ENCODE measurements at regions not wholly inside any gene's neighbourhood (a gene's known extent, or its start where the extent isn't known, plus 50 kb on each side); places are given as distances from the start of the nearest gene placed in this dataset.

DNA sequence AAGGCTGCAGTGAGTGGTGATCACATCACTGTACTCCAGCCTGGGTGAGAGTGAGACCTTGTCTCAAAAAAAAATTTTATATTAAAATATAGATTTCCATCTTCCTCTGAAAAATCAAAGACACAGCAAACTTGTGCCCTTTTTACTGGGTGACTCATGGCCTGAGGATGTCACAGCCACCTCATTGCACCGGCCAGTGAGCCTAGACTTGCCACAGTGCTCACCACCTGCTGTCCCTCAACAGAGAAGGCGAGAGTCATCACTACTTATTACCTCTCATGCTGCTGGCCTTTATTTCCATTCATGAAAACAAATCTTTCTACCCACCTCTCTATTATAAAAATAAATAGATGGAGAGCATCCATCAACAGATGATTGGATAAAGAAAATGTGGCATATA, 295.8 kb downstream of the PREX1 start:
- no peak for TF ChIP-seq ZC3H10 (CRISPR knock-in tag; IDR thresholded peaks at IDR 0.05)
- no peak for TF ChIP-seq ZFP30 (CRISPR knock-in tag; IDR thresholded peaks at IDR 0.05)

Data from SK-N-SH treated with all-trans-retinoic acid at 6 μM for 48 hours (cell line).